GM18867 (cell line): ENCODE measurements at regions not wholly inside any gene's neighbourhood (a gene's known extent, or its start where the extent isn't known, plus 50 kb on each side); places are given as distances from the start of the nearest gene placed in this dataset.
"Not testable (repeated sequence)": the region's sequence is repeated elsewhere in the genome, so short reads cannot be mapped to it uniquely, and the experiment has no call there.

Experiments used
- ATAC-seq: cut with Tn5 transposase; IDR thresholded peaks from one replicate; pipeline ENCODE4 v1.9.1; 2021; ENCODE audit warnings: mild to moderate bottlenecking, moderate library complexity; ENCODE audit not compliant: unreplicated experiment

DNA sequence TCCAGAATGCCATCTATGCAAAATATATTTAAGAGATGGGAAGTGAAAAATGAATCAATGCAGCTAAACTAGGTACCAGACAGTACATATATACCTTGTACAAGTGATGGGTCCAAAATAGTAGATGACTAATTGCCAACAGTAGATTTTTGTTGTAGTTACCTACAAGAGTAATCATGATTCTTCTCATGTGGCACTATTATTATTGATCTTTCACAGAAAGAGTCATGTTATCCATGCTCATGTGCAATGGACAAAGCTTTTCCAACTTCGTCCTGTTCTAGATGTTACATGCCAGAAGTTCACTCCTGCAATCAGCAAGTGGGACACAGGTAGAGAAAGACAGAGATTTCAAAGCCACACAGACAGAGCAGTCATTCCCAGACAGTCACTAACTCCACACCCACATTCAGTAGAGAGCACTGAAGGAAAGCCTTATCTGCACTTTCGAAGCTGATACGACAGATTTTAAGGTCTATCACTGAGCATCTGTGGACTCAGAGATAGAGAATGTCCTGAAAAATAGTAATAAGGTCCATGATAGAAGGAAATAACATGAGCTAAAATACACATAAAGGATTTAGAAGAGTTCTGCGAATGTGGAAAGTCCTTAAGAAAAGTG is 101.6 kb upstream of the ITPRID2 start:
- ATAC-seq = no peak

DNA sequence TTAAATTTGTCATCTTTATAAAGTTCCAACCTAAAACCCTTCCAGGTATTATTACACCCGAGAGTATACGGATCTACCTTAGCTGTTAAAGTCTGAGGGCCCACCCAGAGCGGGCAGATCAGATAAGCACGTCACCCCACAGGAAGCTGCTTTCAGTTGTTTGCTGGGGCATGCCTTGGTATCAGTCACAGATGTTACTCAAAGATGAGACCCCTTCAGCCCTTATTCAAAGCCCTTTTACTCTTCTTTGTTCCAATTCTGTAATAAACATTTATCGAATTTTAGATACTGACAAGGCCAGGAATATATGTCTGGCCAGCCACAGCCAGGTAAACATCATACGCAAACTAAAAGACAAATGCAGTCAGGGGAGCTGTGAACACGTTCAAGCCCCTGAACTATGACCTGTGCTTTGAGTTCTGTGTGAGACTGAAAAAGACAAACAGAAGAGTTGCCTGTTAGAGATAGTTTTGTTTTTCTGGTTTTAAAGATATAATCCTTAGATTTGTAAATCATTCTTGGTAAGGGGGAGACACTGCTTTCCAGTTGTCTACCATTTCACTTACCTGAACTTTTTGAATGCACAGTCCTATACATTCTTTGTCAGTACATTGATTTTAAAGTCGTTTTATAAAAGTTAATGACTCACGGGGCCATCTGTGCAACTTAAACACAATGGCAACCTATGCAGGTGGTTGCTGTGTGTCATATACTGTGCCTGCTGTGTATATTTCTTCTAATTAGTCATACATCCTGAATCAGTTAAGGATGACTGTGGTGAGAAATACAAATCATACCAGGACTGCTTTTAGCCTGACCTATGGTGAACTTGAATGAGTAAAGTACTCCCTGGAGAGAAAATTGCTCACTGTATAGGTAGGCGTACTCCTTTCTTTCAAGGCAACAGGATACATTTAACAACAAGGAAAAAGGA is 100.5 kb upstream of the ITPRID2 start:
- peak; percentile 96 for ATAC-seq

- no peak for ATAC-seq
Measured at GRCh38 chr2:181792906-181793305, 98.6 kb upstream of the ITPRID2 start.

GRCh38 chr2:181798022-181798421 is 93.5 kb upstream of the ITPRID2 start:
- ATAC-seq = no peak

- not testable (repeated sequence) for ATAC-seq
Measured at GRCh38 chr2:181802300-181802699, 89.2 kb upstream of the ITPRID2 start.

- not testable (repeated sequence) for ATAC-seq
Measured at GRCh38 chr2:181803903-181804799, 87.4 kb upstream of the ITPRID2 start.

DNA sequence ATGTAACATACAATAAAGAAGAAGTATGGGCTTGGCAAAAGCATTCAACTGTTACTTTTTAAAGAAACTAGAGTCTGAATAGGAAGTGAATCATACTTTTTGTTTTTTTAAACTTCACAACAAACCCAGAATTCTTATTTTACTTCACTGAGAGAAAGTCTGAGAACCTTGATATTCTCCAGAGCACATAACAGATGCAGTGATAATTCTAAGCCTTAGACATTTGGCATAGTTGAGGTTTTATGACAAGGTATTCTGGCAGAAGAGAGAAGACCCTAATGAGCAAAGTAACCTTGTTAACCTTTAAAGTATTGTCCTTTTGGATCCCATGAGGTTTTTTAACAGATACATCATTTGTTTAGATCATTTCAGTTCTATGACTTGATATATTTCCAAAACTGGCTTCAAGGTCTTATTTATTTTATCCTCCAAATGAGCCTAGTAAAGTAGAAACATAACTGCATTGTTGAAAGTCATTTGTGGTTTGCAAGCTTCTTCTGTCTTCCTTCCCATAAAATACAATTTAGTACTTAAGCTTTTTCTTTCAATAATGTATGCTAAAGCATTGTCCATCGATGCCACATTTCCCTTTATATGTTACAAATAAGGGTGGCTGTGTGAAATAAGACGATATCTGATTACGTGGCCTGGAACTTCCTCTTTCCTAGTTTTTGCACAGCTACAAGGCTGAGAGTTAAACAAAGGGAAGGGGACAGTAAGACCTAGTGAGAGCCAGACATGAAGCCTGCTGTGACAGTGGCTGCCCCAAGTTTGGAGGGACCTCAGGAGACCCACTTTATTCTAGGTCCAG is 86.1 kb upstream of the ITPRID2 start:
- ATAC-seq = peak; percentile 39

- peak; percentile 3 for ATAC-seq
Measured at GRCh38 chr2:181806039-181806392, 85.5 kb upstream of the ITPRID2 start.

- ATAC-seq = no peak
Measured at GRCh38 chr2:181807526-181807925, 84.0 kb upstream of the ITPRID2 start.

- no peak for ATAC-seq
Measured at GRCh38 chr2:181810823-181811695, 80.5 kb upstream of the ITPRID2 start.

DNA sequence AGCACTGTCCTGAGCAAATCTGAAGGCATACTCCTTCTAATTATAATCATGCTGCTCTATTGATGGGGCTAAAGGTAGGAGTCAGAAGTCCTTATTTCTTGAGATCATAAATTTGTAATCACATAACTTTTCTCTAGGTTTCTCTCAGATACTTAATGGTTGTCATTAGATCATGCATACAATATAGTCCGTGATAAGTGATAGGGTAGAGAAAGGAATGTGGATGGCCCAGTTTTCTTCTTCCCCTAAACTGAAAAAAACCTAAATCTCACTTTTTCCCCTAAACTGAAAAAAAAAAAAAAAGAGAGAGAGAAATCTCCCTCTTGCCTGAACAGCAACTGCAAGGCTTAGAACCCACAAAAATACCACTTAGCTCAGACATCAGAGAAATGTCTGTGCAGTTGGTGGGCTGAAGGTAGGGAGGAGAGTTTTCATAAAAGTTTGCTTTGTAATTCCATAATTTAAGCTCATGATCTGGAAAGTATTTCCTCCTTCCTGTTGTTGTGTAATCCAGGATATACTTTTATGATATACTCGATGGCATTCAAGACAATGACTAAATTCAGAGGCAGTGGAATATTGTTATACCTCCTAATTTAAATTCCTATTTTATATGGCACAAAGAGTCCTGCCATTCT is 79.3 kb upstream of the ITPRID2 start:
- no peak for ATAC-seq

DNA sequence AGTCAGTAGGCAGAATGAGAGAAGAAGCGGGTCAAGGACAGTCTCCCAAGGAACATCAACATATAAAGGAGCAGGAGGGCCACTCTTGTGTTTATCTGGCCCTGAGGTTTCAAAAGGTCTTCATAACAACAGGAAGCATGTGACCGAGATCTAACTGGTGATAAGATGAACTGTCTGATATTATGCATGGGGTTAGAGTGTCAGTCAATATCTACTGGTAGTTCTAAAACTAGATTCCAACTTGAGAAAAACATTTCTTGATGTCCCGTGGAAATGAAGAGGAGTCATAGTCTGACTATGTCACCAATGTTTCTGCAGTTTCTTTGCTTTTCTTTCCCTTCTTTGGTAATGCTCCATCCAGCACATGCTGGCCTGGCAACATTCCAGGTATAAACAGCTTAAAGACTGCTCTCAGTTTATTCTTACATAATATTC is 77.5 kb upstream of the ITPRID2 start:
- ATAC-seq = no peak

DNA sequence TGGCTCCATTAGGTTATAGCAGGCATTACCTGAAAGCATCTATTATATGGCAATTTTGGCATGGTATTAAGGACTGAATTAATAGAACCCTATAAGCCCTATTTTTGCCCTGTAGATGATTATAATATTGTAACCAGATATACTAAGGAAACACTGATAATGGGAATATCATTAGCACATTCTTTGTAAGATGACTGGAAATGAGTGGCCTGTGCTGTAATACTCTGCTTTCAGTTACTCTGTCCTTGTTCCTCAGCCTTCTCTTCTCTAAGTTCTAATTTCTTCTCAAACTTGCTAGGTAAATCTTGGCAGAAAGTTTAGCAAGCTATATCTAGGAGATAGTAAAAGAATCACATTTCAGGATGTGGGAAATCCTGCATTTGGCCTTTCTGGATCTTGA is 74.0 kb upstream of the ITPRID2 start:
- ATAC-seq = no peak

- ATAC-seq = no peak
Measured at GRCh38 chr2:181818058-181818680, 73.4 kb upstream of the ITPRID2 start.

- ATAC-seq = no peak
Measured at GRCh38 chr2:181818840-181819239, 72.7 kb upstream of the ITPRID2 start.

DNA sequence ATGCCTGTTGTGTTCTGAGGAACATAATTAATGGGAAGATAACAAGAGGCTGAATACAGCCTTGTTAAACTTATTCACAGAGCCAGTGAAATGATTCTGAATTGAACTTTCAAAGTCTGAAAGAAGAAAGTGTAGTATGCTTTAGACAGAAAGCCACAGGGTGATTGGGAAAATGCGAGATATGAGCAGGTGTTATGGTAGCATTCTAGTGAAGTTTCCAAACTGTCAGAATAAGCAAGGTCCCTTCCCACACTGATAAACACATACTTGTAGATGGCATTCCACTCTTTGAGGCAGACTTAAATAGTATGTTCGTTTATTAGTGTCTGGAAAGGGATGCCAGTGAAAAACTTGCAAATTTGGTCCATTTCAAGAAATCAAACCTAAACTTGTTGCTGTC is 70.5 kb upstream of the ITPRID2 start:
- no peak for ATAC-seq

DNA sequence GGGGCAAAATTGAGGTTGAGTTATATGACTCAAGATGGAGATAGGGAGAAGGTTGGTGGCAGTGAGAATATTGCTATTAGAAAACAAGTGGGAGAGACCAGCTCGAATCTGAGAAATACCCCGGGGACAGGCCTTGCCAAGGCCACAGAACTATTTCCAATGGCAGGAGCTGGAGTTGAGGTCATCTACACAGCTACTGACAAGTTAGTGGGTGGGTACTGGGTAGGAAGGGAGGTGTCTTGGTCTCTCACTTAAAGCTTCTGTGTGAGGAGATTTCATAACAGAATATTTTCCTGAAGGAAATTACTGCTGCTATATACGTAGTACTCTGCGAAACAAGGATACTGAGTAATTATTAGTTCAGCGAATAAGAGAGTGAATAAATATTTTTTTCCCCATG is 69.4 kb upstream of the ITPRID2 start:
- no peak for ATAC-seq

DNA sequence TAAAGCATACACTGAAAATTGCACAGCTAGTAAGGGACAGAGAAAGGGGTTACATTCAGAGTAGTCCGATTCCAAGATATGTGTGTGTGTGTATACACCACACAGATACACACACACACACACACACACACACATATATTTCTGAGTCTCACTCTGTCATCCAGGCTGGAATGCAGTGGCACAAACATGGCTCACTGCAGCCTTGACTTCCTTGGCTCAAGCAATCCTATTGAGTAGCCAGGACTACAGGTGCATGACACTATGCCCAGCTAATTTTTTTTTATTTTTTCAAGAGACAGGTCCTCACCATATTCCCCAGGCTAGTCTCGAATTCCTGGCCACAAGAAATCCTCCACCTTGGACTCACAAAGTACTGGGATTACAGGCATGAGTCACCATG is 68.1 kb upstream of the ITPRID2 start:
- ATAC-seq = no peak
